Osteocyte (in vitro differentiated cells): ENCODE measurements at regions not wholly inside any gene's neighbourhood (a gene's known extent, or its start where the extent isn't known, plus 50 kb on each side); places are given as distances from the start of the nearest gene placed in this dataset.

ENCODE experiments used
- DNase-seq: peaks from one replicate; pipeline ENCODE4 v3.0.0; 2021; ENCODE audit warnings: mixed read lengths; ENCODE audit not compliant: unreplicated experiment; ENCODE audit errors: extremely low spot score
- H3K27ac Mint-ChIP-seq: one replicate; pipeline ENCODE4 v1.8.0; 2021; ENCODE audit warnings: mild to moderate bottlenecking, mixed read lengths; ENCODE audit not compliant: unreplicated experiment
- H3K27me3 Mint-ChIP-seq: one replicate; pipeline ENCODE4 v1.8.0; 2021; ENCODE audit warnings: mixed read lengths; ENCODE audit not compliant: unreplicated experiment
- H3K36me3 Mint-ChIP-seq: one replicate; pipeline ENCODE4 v1.8.0; 2021; ENCODE audit warnings: mixed read lengths; ENCODE audit not compliant: unreplicated experiment
- H3K4me1 Mint-ChIP-seq: one replicate; pipeline ENCODE4 v1.8.0; 2021; ENCODE audit warnings: mixed read lengths; ENCODE audit not compliant: unreplicated experiment
- H3K4me3 Mint-ChIP-seq: one replicate; pipeline ENCODE4 v1.8.0; 2021; ENCODE audit warnings: mild to moderate bottlenecking, moderate library complexity, mixed read lengths; ENCODE audit not compliant: unreplicated experiment
- H3K9me3 Mint-ChIP-seq: one replicate; pipeline ENCODE4 v1.8.0; 2021; ENCODE audit warnings: mixed read lengths; ENCODE audit not compliant: unreplicated experiment
- CTCF ChIP-seq: fragments of 200-600 bp; sonication (generic); IDR thresholded peaks from 2 replicates; pipeline ENCODE4 v1.5.0; 2021; ENCODE audit warnings: antibody characterized with exemption, mild to moderate bottlenecking, moderate library complexity

DNA sequence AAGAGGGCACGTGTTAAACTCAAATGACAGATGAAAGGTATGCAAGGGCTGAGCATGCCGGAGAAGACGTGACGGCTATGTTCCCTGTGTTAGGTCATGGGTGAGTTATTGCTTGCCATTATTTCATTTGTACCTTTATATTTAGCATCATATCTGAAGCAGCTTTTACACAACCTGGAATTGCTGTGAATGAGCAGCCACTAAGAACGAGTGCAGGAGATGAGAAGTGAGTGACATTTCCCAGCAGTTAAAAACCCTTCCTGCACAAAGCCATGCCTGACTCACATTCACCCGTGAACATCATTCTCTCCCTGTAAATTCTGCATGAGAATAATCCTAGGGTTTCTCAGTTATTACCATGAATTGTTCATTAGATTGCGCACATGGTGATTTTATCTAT is 433.2 kb upstream of the ZFP42 start:
- no peak for DNase-seq
- H3K36me3 Mint-ChIP-seq, result no peaks in the 10 kb centered on the region
- no peaks in the 10 kb centered on the region for H3K4me1 Mint-ChIP-seq
- no peak overlapping the region for H3K27ac Mint-ChIP-seq
- H3K4me3 Mint-ChIP-seq, result no peak overlapping the region
- H3K27me3 Mint-ChIP-seq, result no peaks in the 10 kb centered on the region
- H3K9me3 Mint-ChIP-seq, result peaks cover 3% of the 10 kb centered on the region
- TF ChIP-seq CTCF, result no peak

GRCh38 chr4:187565416-187565815 is 430.2 kb upstream of the ZFP42 start:
- no peaks in the 10 kb centered on the region for H3K27me3 Mint-ChIP-seq
- no peaks in the 10 kb centered on the region for H3K4me1 Mint-ChIP-seq
- no peaks in the 10 kb centered on the region for H3K9me3 Mint-ChIP-seq
- no peak overlapping the region for H3K27ac Mint-ChIP-seq
- H3K36me3 Mint-ChIP-seq, result no peaks in the 10 kb centered on the region
- no peak for DNase-seq
- H3K4me3 Mint-ChIP-seq, result no peak overlapping the region
- TF ChIP-seq CTCF, result no peak

- no peak for DNase-seq
- Mint-ChIP-seq H3K36me3 (no peaks in the 10 kb centered on the region), H3K27ac (no peak overlapping the region), H3K27me3 (no peaks in the 10 kb centered on the region), H3K4me1 (no peaks in the 10 kb centered on the region), H3K4me3 (no peak overlapping the region), H3K9me3 (peaks cover 6% of the 10 kb centered on the region)
- TF ChIP-seq CTCF, result no peak
These were observed 425.7 kb upstream of the ZFP42 start for GRCh38 chr4:187569871-187570270.

- peaks cover 7% of the 10 kb centered on the region for H3K4me1 Mint-ChIP-seq
- peaks cover 7% of the 10 kb centered on the region for H3K9me3 Mint-ChIP-seq
- TF ChIP-seq CTCF, result no peak
- no peak for DNase-seq
- H3K36me3 Mint-ChIP-seq, result no peaks in the 10 kb centered on the region
- H3K27ac Mint-ChIP-seq, result no peak overlapping the region
- H3K27me3 Mint-ChIP-seq, result no peaks in the 10 kb centered on the region
- no peak overlapping the region for H3K4me3 Mint-ChIP-seq
These were observed 419.9 kb upstream of the ZFP42 start for GRCh38 chr4:187575706-187576105.

GRCh38 chr4:187576751-187577150 is 418.8 kb upstream of the ZFP42 start:
- no peak for TF ChIP-seq CTCF
- Mint-ChIP-seq H3K27ac (no peak overlapping the region), H3K4me1 (peaks cover 7% of the 10 kb centered on the region), H3K4me3 (no peak overlapping the region), H3K36me3 (no peaks in the 10 kb centered on the region), H3K27me3 (no peaks in the 10 kb centered on the region), H3K9me3 (peaks cover 7% of the 10 kb centered on the region)
- DNase-seq, result no peak
